ENCODE measurements at regions not wholly inside any gene's neighbourhood (a gene's known extent, or its start where the extent isn't known, plus 50 kb on each side); places are given as distances from the start of the nearest gene placed in this dataset.

- Histone ChIP-seq H3K27me3 (replicated peaks; ENCODE audit: control insufficient read depth, insufficient read depth, low read length, poor library complexity, severe bottlenecking) (no peaks in the 10 kb centered on the region), H3K9me3 (ENCODE audit: control insufficient read depth, low read length) (no peaks in the 10 kb centered on the region), H3K36me3 (ENCODE audit: control insufficient read depth, insufficient read depth, low read length) (no peaks in the 10 kb centered on the region), H3K27ac (ENCODE audit: insufficient read depth, low read length, poor library complexity, severe bottlenecking) (no peak overlapping the region), H3K4me1 (ENCODE audit: control insufficient read depth, insufficient read depth, low read length, poor library complexity, severe bottlenecking) (no peaks in the 10 kb centered on the region), H3K4me3 (ENCODE audit: insufficient read depth, low read depth, low read length, poor library complexity, severe bottlenecking) (no peak overlapping the region)
- DNase-seq, result no peak
These were observed 1095.5 kb upstream of the LCORL start for GRCh38 chr4:19117022-19117421.

- Histone ChIP-seq H3K9me3 (ENCODE audit: control insufficient read depth, low read length) (no peaks in the 10 kb centered on the region), H3K27ac (ENCODE audit: insufficient read depth, low read length, poor library complexity, severe bottlenecking) (no peak overlapping the region), H3K4me3 (ENCODE audit: insufficient read depth, low read depth, low read length, poor library complexity, severe bottlenecking) (no peak overlapping the region), H3K4me1 (ENCODE audit: control insufficient read depth, insufficient read depth, low read length, poor library complexity, severe bottlenecking) (no peaks in the 10 kb centered on the region), H3K27me3 (replicated peaks; ENCODE audit: control insufficient read depth, insufficient read depth, low read length, poor library complexity, severe bottlenecking) (no peaks in the 10 kb centered on the region), H3K36me3 (ENCODE audit: control insufficient read depth, insufficient read depth, low read length) (no peaks in the 10 kb centered on the region)
- no peak for DNase-seq
These were observed 1082.6 kb upstream of the LCORL start for GRCh38 chr4:19104176-19104575.

- no peak for DNase-seq
- H3K9me3 ChIP-seq (ENCODE audit: control insufficient read depth, low read length), result no peaks in the 10 kb centered on the region
- no peak overlapping the region for H3K4me3 ChIP-seq (ENCODE audit: insufficient read depth, low read depth, low read length, poor library complexity, severe bottlenecking)
- no peak overlapping the region for H3K27ac ChIP-seq (ENCODE audit: insufficient read depth, low read length, poor library complexity, severe bottlenecking)
- no peaks in the 10 kb centered on the region for H3K4me1 ChIP-seq (ENCODE audit: control insufficient read depth, insufficient read depth, low read length, poor library complexity, severe bottlenecking)
- H3K36me3 ChIP-seq (ENCODE audit: control insufficient read depth, insufficient read depth, low read length), result no peaks in the 10 kb centered on the region
- no peaks in the 10 kb centered on the region for H3K27me3 ChIP-seq (replicated peaks; ENCODE audit: control insufficient read depth, insufficient read depth, low read length, poor library complexity, severe bottlenecking)
These were observed 1074.0 kb upstream of the LCORL start for GRCh38 chr4:19095491-19096046.

GRCh38 chr4:19093951-19094350, 1072.4 kb upstream of the LCORL start:
- no peaks in the 10 kb centered on the region for H3K36me3 ChIP-seq (ENCODE audit: control insufficient read depth, insufficient read depth, low read length)
- no peak for DNase-seq
- no peaks in the 10 kb centered on the region for H3K4me1 ChIP-seq (ENCODE audit: control insufficient read depth, insufficient read depth, low read length, poor library complexity, severe bottlenecking)
- no peaks in the 10 kb centered on the region for H3K9me3 ChIP-seq (ENCODE audit: control insufficient read depth, low read length)
- no peaks in the 10 kb centered on the region for H3K27me3 ChIP-seq (replicated peaks; ENCODE audit: control insufficient read depth, insufficient read depth, low read length, poor library complexity, severe bottlenecking)
- H3K27ac ChIP-seq (ENCODE audit: insufficient read depth, low read length, poor library complexity, severe bottlenecking), result no peak overlapping the region
- no peak overlapping the region for H3K4me3 ChIP-seq (ENCODE audit: insufficient read depth, low read depth, low read length, poor library complexity, severe bottlenecking)

- Histone ChIP-seq H3K27me3 (replicated peaks; ENCODE audit: control insufficient read depth, insufficient read depth, low read length, poor library complexity, severe bottlenecking) (no peaks in the 10 kb centered on the region), H3K27ac (ENCODE audit: insufficient read depth, low read length, poor library complexity, severe bottlenecking) (no peak overlapping the region), H3K4me1 (ENCODE audit: control insufficient read depth, insufficient read depth, low read length, poor library complexity, severe bottlenecking) (no peaks in the 10 kb centered on the region), H3K4me3 (ENCODE audit: insufficient read depth, low read depth, low read length, poor library complexity, severe bottlenecking) (no peak overlapping the region), H3K36me3 (ENCODE audit: control insufficient read depth, insufficient read depth, low read length) (no peaks in the 10 kb centered on the region), H3K9me3 (ENCODE audit: control insufficient read depth, low read length) (no peaks in the 10 kb centered on the region)
- DNase-seq, result no peak
These were observed 1071.2 kb upstream of the LCORL start for GRCh38 chr4:19092797-19093196.

GRCh38 chr4:19074036-19074435, 1052.5 kb upstream of the LCORL start:
- no peaks in the 10 kb centered on the region for H3K36me3 ChIP-seq (ENCODE audit: control insufficient read depth, insufficient read depth, low read length)
- no peak overlapping the region for H3K4me3 ChIP-seq (ENCODE audit: insufficient read depth, low read depth, low read length, poor library complexity, severe bottlenecking)
- H3K9me3 ChIP-seq (ENCODE audit: control insufficient read depth, low read length), result no peaks in the 10 kb centered on the region
- no peak overlapping the region for H3K27ac ChIP-seq (ENCODE audit: insufficient read depth, low read length, poor library complexity, severe bottlenecking)
- no peak for DNase-seq
- no peaks in the 10 kb centered on the region for H3K4me1 ChIP-seq (ENCODE audit: control insufficient read depth, insufficient read depth, low read length, poor library complexity, severe bottlenecking)
- no peaks in the 10 kb centered on the region for H3K27me3 ChIP-seq (replicated peaks; ENCODE audit: control insufficient read depth, insufficient read depth, low read length, poor library complexity, severe bottlenecking)

- DNase-seq, result no peak
- H3K36me3 ChIP-seq (ENCODE audit: control insufficient read depth, insufficient read depth, low read length), result no peaks in the 10 kb centered on the region
These were observed 1042.1 kb upstream of the LCORL start for GRCh38 chr4:19063662-19064061.

GRCh38 chr4:19054916-19055315, 1033.4 kb upstream of the LCORL start:
- Histone ChIP-seq H3K4me3 (ENCODE audit: insufficient read depth, low read depth, low read length, poor library complexity, severe bottlenecking) (no peak overlapping the region), H3K9me3 (ENCODE audit: control insufficient read depth, low read length) (no peaks in the 10 kb centered on the region), H3K27ac (ENCODE audit: insufficient read depth, low read length, poor library complexity, severe bottlenecking) (no peak overlapping the region), H3K36me3 (ENCODE audit: control insufficient read depth, insufficient read depth, low read length) (no peaks in the 10 kb centered on the region), H3K4me1 (ENCODE audit: control insufficient read depth, insufficient read depth, low read length, poor library complexity, severe bottlenecking) (no peaks in the 10 kb centered on the region), H3K27me3 (replicated peaks; ENCODE audit: control insufficient read depth, insufficient read depth, low read length, poor library complexity, severe bottlenecking) (no peaks in the 10 kb centered on the region)
- DNase-seq, result no peak

More at GRCh38 chr4:19063662-19064061, 1042.1 kb upstream of the LCORL start:
- H3K9me3 ChIP-seq (ENCODE audit: control insufficient read depth, low read length), result no peaks in the 10 kb centered on the region
- no peak overlapping the region for H3K4me3 ChIP-seq (ENCODE audit: insufficient read depth, low read depth, low read length, poor library complexity, severe bottlenecking)
- no peaks in the 10 kb centered on the region for H3K27me3 ChIP-seq (replicated peaks; ENCODE audit: control insufficient read depth, insufficient read depth, low read length, poor library complexity, severe bottlenecking)
- no peaks in the 10 kb centered on the region for H3K4me1 ChIP-seq (ENCODE audit: control insufficient read depth, insufficient read depth, low read length, poor library complexity, severe bottlenecking)
- H3K27ac ChIP-seq (ENCODE audit: insufficient read depth, low read length, poor library complexity, severe bottlenecking), result no peak overlapping the region

- no peak for DNase-seq
- Histone ChIP-seq H3K4me1 (ENCODE audit: control insufficient read depth, insufficient read depth, low read length, poor library complexity, severe bottlenecking) (no peaks in the 10 kb centered on the region), H3K4me3 (ENCODE audit: insufficient read depth, low read depth, low read length, poor library complexity, severe bottlenecking) (no peak overlapping the region), H3K27me3 (replicated peaks; ENCODE audit: control insufficient read depth, insufficient read depth, low read length, poor library complexity, severe bottlenecking) (no peaks in the 10 kb centered on the region), H3K27ac (ENCODE audit: insufficient read depth, low read length, poor library complexity, severe bottlenecking) (no peak overlapping the region), H3K9me3 (ENCODE audit: control insufficient read depth, low read length) (no peaks in the 10 kb centered on the region), H3K36me3 (ENCODE audit: control insufficient read depth, insufficient read depth, low read length) (no peaks in the 10 kb centered on the region)
These were observed 1030.3 kb upstream of the LCORL start for GRCh38 chr4:19051831-19052230.

GRCh38 chr4:19047279-19047880, 1025.8 kb upstream of the LCORL start:
- Histone ChIP-seq H3K27me3 (replicated peaks; ENCODE audit: control insufficient read depth, insufficient read depth, low read length, poor library complexity, severe bottlenecking) (no peaks in the 10 kb centered on the region), H3K4me3 (ENCODE audit: insufficient read depth, low read depth, low read length, poor library complexity, severe bottlenecking) (no peak overlapping the region)
- no peak for DNase-seq

More at GRCh38 chr4:19047279-19047880, 1025.8 kb upstream of the LCORL start:
- no peaks in the 10 kb centered on the region for H3K4me1 ChIP-seq (ENCODE audit: control insufficient read depth, insufficient read depth, low read length, poor library complexity, severe bottlenecking)
- H3K9me3 ChIP-seq (ENCODE audit: control insufficient read depth, low read length), result no peaks in the 10 kb centered on the region
- no peaks in the 10 kb centered on the region for H3K36me3 ChIP-seq (ENCODE audit: control insufficient read depth, insufficient read depth, low read length)
- H3K27ac ChIP-seq (ENCODE audit: insufficient read depth, low read length, poor library complexity, severe bottlenecking), result no peak overlapping the region
